MCF 10A (cell line): ENCODE measurements at regions not wholly inside any gene's neighbourhood (a gene's known extent, or its start where the extent isn't known, plus 50 kb on each side); places are given as distances from the start of the nearest gene placed in this dataset.
"Not testable (repeated sequence)": the region's sequence is repeated elsewhere in the genome, so short reads cannot be mapped to it uniquely, and the experiment has no call there.

Experiments
- BruUV-seq: library from RNA; stranded (reverse); fragments of 400-500 nt; replicated peaks from 2 replicates; lab custom pipeline; 2021; lab: Mats Ljungman, UMichigan
- CTCF ChIA-PET: fragments of 300-600 bp; sonication (Branson Sonifier 250); formaldehyde crosslinking; extraction: SDS; loops from one replicate; lab custom pipeline; 2021; ENCODE audit warnings: antibody characterized with exemption, inconsistent platforms; lab: Yijun Ruan, JAX
- POLR2A ChIA-PET: fragments of 300-600, 350-650 bp; sonication (Branson Sonifier 250); formaldehyde crosslinking; extraction: SDS; loops from one replicate; lab custom pipeline; 2020; ENCODE audit warnings: antibody characterized with exemption, inconsistent platforms; lab: Yijun Ruan, JAX
- DNase-seq: peaks from one replicate; pipeline ENCODE4 v3.0.0-alpha.2; 2018; ENCODE audit not compliant: unreplicated experiment
- H3K27ac Mint-ChIP-seq: one replicate; pipeline ENCODE4 v1.8.0; 2022; ENCODE audit warnings: mild to moderate bottlenecking, low read depth, mixed read lengths; ENCODE audit not compliant: unreplicated experiment
- H3K27me3 Mint-ChIP-seq: one replicate; pipeline ENCODE4 v1.8.0; 2022; ENCODE audit warnings: mixed read lengths; ENCODE audit not compliant: insufficient read depth, unreplicated experiment
- H3K36me3 Mint-ChIP-seq: one replicate; pipeline ENCODE4 v1.8.0; 2022; ENCODE audit warnings: mild to moderate bottlenecking, moderate library complexity, mixed read lengths; ENCODE audit not compliant: insufficient read depth, unreplicated experiment
- H3K4me1 Mint-ChIP-seq: one replicate; pipeline ENCODE4 v1.8.0; 2022; ENCODE audit warnings: mixed read lengths; ENCODE audit not compliant: insufficient read depth, unreplicated experiment
- H3K4me3 Mint-ChIP-seq: one replicate; pipeline ENCODE4 v1.8.0; 2022; ENCODE audit warnings: mild to moderate bottlenecking, moderate library complexity, mixed read lengths; ENCODE audit not compliant: unreplicated experiment
- H3K9me3 Mint-ChIP-seq: one replicate; pipeline ENCODE4 v1.8.0; 2022; ENCODE audit warnings: mixed read lengths; ENCODE audit not compliant: unreplicated experiment
- CTCF ChIP-seq: fragments of 200-600 bp; IDR thresholded peaks from one replicate; pipeline ENCODE4 v1.8.0; 2022; ENCODE audit warnings: antibody characterized with exemption, mild to moderate bottlenecking; ENCODE audit not compliant: unreplicated experiment
- intact Hi-C: fragments of 100-400 bp; cut with micrococcal nuclease; formaldehyde crosslinking; loops from 2 replicates; pipeline ENCODE4 v1.14.1; 2022

GRCh38 chr2:84131278-84131830 lies 327.7 kb downstream of the SUCLG1 start:
- ChIA-PET POLR2A (no interaction called here), CTCF (no interaction called here)
- no peak overlapping the region for H3K4me3 Mint-ChIP-seq
- no peaks in the 10 kb centered on the region for H3K9me3 Mint-ChIP-seq
- no peaks in the 10 kb centered on the region for H3K4me1 Mint-ChIP-seq
- BruUV-seq: no TSS peak
- no peaks in the 10 kb centered on the region for H3K27me3 Mint-ChIP-seq
- DNase-seq: no peak
- no peak for TF ChIP-seq CTCF
- no peak overlapping the region for H3K27ac Mint-ChIP-seq
- no peaks in the 10 kb centered on the region for H3K36me3 Mint-ChIP-seq
- intact Hi-C loops: no loop called here

GRCh38 chr2:84129018-84129417 lies 330.1 kb downstream of the SUCLG1 start:
- BruUV-seq: no TSS peak
- DNase-seq: no peak
- Mint-ChIP-seq H3K4me1 (no peaks in the 10 kb centered on the region), H3K9me3 (no peaks in the 10 kb centered on the region), H3K4me3 (no peak overlapping the region), H3K27me3 (no peaks in the 10 kb centered on the region), H3K27ac (no peak overlapping the region), H3K36me3 (no peaks in the 10 kb centered on the region)
- intact Hi-C loops: no loop called here
- no peak for TF ChIP-seq CTCF
- ChIA-PET POLR2A (no interaction called here), CTCF (no interaction called here)

GRCh38 chr2:84127812-84128211 lies 331.3 kb downstream of the SUCLG1 start:
- H3K27me3 Mint-ChIP-seq, H3K4me3 Mint-ChIP-seq, H3K27ac Mint-ChIP-seq, POLR2A ChIA-PET, H3K4me1 Mint-ChIP-seq, H3K9me3 Mint-ChIP-seq, DNase-seq, H3K36me3 Mint-ChIP-seq, BruUV-seq, intact Hi-C loops: not testable (repeated sequence)
- CTCF ChIA-PET: interaction anchor here (0.6 to 0.8 kb wide), 2 partner anchors 187 to 852 kb away, joined by 3 to 4 read pairs; no protein-coding TSS in a partner anchor

GRCh38 chr2:84126530-84126929 lies 332.6 kb downstream of the SUCLG1 start:
- intact Hi-C loops: no loop called here
- H3K27me3 Mint-ChIP-seq: no peaks in the 10 kb centered on the region
- H3K9me3 Mint-ChIP-seq: no peaks in the 10 kb centered on the region
- H3K27ac Mint-ChIP-seq: no peak overlapping the region
- H3K36me3 Mint-ChIP-seq: no peaks in the 10 kb centered on the region
- no peaks in the 10 kb centered on the region for H3K4me1 Mint-ChIP-seq
- no peak overlapping the region for H3K4me3 Mint-ChIP-seq
- ChIA-PET POLR2A (no interaction called here), CTCF (interaction anchor here (0.6 to 0.7 kb wide), 2 partner anchors 22 to 37 kb away, joined by 3 read pairs; no protein-coding TSS in a partner anchor)
- no peak for DNase-seq
- TF ChIP-seq CTCF: no peak
- BruUV-seq: no TSS peak
